Left ventricle myocardium inferior (tissue), 1 donor: ENCODE measurements at regions not wholly inside any gene's neighbourhood (a gene's known extent, or its start where the extent isn't known, plus 50 kb on each side); places are given as distances from the start of the nearest gene placed in this dataset.

Experiments
- DNase-seq: peaks from one replicate; pipeline ENCODE4 v3.0.0-alpha.2; 2020
- H3K27ac ChIP-seq: fragments of 200-600 bp; replicated peaks from 2 replicates; pipeline ENCODE4 v1.8.0; 2021
- H3K27me3 ChIP-seq: fragments of 200-600 bp; 2 replicates; pipeline ENCODE4 v1.8.0; 2021; ENCODE audit warnings: low read depth
- H3K36me3 ChIP-seq: fragments of 200-600 bp; 2 replicates; pipeline ENCODE4 v1.8.0; 2021
- H3K4me1 ChIP-seq: fragments of 200-600 bp; 2 replicates; pipeline ENCODE4 v1.8.0; 2021
- H3K4me3 ChIP-seq: fragments of 200-600 bp; 2 replicates; pipeline ENCODE4 v1.8.0; 2021; ENCODE audit warnings: mild to moderate bottlenecking, moderate library complexity
- H3K9me3 ChIP-seq: fragments of 200-600 bp; replicated peaks from 2 replicates; pipeline ENCODE4 v1.8.0; 2021
- intact Hi-C: fragments of 100-400 bp; cut with micrococcal nuclease; formaldehyde crosslinking; loops from one replicate; pipeline ENCODE4 v1.11.0; 2022
- TF ChIP-seq, protein P1 (sequence below): fragments of 200-600 bp; IDR thresholded peaks from 2 replicates; pipeline ENCODE4 v1.8.0; 2021; ENCODE audit warnings: antibody characterized with exemption, mild to moderate bottlenecking, borderline replicate concordance
- donor health status: DM: no; HTN: yes; CAD: no; lungs with severe emphysema.

DNA sequence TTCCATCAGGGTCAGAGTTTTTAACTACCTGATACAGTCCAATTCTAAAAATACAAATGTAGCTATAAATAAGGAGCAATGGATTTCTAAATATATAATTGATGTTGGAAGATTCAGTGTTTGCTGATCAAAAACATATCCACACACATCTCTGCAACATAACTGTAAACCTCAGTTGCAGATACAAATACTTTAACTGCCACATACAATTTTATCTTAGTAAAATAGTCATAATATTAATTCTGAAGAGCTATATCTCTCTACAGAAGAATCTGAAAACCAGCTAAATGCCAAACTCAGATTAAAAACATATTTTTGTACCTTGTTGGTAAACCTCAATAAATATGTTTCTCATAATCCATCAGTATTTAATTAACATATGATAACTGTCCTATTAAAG lies 674.3 kb upstream of the INTU start:
- Histone ChIP-seq H3K27ac (no peak overlapping the region), H3K9me3 (no peaks in the 10 kb centered on the region), H3K4me1 (peaks cover 7% of the 10 kb centered on the region), H3K27me3 (no peaks in the 10 kb centered on the region), H3K36me3 (no peaks in the 10 kb centered on the region), H3K4me3 (no peak overlapping the region)
- DNase-seq = no peak
- intact Hi-C loops = no loop called here
- TF ChIP-seq, protein P1, sequence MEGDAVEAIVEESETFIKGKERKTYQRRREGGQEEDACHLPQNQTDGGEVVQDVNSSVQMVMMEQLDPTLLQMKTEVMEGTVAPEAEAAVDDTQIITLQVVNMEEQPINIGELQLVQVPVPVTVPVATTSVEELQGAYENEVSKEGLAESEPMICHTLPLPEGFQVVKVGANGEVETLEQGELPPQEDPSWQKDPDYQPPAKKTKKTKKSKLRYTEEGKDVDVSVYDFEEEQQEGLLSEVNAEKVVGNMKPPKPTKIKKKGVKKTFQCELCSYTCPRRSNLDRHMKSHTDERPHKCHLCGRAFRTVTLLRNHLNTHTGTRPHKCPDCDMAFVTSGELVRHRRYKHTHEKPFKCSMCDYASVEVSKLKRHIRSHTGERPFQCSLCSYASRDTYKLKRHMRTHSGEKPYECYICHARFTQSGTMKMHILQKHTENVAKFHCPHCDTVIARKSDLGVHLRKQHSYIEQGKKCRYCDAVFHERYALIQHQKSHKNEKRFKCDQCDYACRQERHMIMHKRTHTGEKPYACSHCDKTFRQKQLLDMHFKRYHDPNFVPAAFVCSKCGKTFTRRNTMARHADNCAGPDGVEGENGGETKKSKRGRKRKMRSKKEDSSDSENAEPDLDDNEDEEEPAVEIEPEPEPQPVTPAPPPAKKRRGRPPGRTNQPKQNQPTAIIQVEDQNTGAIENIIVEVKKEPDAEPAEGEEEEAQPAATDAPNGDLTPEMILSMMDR = no peak

DNA sequence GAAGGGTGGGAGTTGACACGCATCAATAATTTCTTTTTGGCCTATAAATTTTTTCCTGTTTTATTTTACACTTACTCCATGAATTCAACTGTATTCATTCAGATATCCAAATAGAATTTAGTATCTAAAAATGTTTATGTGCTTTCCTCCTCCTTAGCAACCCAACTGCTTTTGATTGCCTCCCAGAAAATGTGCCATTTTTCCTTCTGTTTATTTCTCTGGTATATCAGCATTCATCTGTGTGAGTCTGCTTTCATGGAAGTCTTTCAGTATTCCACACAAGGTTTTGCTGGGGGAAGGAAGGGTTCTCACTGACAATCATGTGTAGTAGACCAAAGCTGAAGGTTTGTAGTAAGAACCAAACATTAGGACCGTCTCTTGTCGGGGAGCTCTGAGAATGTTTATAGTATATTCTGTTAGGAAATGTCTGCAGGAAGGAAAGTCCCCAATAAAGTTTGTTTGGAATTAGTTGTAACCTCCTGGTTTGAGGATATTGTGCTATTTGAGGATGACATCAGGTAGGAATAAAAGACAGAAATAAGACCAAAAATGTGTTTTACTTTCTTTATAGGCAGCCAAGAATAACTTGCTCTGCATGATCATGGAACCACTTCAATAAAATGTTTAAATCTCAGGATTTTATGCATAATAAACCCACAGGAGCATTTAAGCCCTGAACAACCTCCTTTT lies 673.6 kb upstream of the INTU start:
- TF ChIP-seq, protein P1 = no peak
- peaks cover 7% of the 10 kb centered on the region for H3K4me1 ChIP-seq
- intact Hi-C loops = no loop called here

DNA sequence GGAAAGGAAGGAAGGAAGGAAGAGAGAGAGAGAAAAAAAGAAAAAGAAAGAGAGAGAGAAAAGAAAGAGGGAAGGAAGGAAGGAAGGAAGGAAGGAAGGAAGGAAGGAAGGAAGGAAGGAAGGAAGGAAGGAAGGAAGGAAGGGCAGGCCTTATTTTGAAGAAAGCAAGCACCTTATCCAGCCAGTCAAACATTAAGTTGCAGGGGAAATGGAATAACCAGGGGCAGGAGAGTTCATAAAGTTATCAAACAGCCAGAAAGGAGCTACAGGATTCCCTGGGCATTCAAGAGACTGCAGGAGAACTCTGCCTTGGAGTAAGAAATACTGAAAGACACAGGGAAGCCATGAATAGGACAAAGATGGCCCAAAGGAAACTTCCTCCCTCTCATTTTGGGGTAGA lies 672.0 kb upstream of the INTU start:
- no peaks in the 10 kb centered on the region for H3K36me3 ChIP-seq
- H3K27me3 ChIP-seq = no peaks in the 10 kb centered on the region
- DNase-seq = no peak
- no peak overlapping the region for H3K27ac ChIP-seq
- intact Hi-C loops = no loop called here
- peaks cover 7% of the 10 kb centered on the region for H3K4me1 ChIP-seq
- TF ChIP-seq, protein P1 = no peak
- H3K9me3 ChIP-seq = no peaks in the 10 kb centered on the region
- H3K4me3 ChIP-seq = no peak overlapping the region

More for the DNA sequence above, 673.6 kb upstream of the INTU start:
- Histone ChIP-seq H3K9me3 (no peaks in the 10 kb centered on the region), H3K4me3 (no peak overlapping the region), H3K27me3 (no peaks in the 10 kb centered on the region), H3K27ac (no peak overlapping the region), H3K36me3 (no peaks in the 10 kb centered on the region)
- no peak for DNase-seq

DNA sequence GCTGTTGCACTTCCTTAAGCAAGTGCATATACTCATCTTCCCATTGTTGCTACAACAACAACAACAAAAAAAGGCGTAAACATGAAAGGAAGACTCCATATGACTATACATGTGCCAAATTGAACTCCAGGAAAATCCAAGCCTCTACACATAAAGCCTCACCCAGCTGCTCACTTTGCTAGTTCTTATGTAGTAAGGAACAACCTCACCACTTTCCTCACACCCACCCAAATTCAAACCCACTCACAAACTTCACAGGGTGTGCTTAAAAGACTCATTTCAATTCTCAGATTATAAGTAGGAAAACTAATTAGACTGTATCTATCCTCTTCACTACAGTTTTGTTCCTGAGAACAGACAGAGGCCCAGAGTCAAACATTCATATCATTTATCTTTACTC lies 671.1 kb upstream of the INTU start:
- no peaks in the 10 kb centered on the region for H3K9me3 ChIP-seq
- intact Hi-C loops = no loop called here
- H3K27ac ChIP-seq = no peak overlapping the region
- TF ChIP-seq, protein P1 = no peak
- H3K36me3 ChIP-seq = no peaks in the 10 kb centered on the region
- H3K4me1 ChIP-seq = peaks cover 7% of the 10 kb centered on the region
- no peak overlapping the region for H3K4me3 ChIP-seq
- DNase-seq = no peak
- no peaks in the 10 kb centered on the region for H3K27me3 ChIP-seq

DNA sequence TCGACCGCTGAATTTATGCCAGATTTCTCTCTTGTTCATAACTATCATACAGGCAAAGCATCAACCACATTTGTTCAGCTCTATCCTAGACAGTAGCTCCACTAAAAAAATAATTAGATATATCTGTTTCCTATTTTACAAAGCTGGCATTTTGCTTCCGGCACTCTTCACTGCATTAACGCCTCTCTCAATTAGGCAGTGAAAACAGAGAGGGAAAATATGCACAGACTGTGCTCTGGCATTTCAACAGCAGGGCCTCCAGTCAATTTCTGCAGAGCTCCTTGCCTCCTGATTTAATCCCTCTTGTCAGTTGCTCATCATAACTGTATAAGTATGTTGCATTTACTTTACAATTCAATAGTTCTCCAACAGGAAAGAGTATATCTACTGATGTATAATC lies 666.9 kb upstream of the INTU start:
- TF ChIP-seq, protein P1 = no peak
- no peak for DNase-seq
- Histone ChIP-seq H3K4me3 (no peak overlapping the region), H3K4me1 (no peaks in the 10 kb centered on the region), H3K27ac (no peak overlapping the region), H3K36me3 (no peaks in the 10 kb centered on the region), H3K9me3 (no peaks in the 10 kb centered on the region), H3K27me3 (no peaks in the 10 kb centered on the region)
- intact Hi-C loops = no loop called here
